Muscle of back (tissue), 3 donors: ENCODE measurements at regions not wholly inside any gene's neighbourhood (a gene's known extent, or its start where the extent isn't known, plus 50 kb on each side); places are given as distances from the start of the nearest gene placed in this dataset.
"Not testable (repeated sequence)": the region's sequence is repeated elsewhere in the genome, so short reads cannot be mapped to it uniquely, and the experiment has no call there.

Source experiments
- DNase-seq, 3 donors: peaks; one replicate each; pipeline versions ENCODE4 v3.0.0 to v3.0.0-alpha.2; 2013

GRCh38 chr11:67805253-67806126 lies 131.1 kb upstream of the ALDH3B2 start:
- DNase-seq: peak; percentile 94 to 98 (median 97)

GRCh38 chr11:67804435-67805252 lies 130.2 kb upstream of the ALDH3B2 start:
- peak in 2 of 3 donors; percentile 26 to 73 for DNase-seq

- not testable (repeated sequence) for DNase-seq
Measured at GRCh38 chr11:67803519-67803918, 129.1 kb upstream of the ALDH3B2 start.

- not testable (repeated sequence) for DNase-seq
Measured at GRCh38 chr11:67803055-67803454, 128.6 kb upstream of the ALDH3B2 start.

GRCh38 chr11:67802623-67803022 lies 128.2 kb upstream of the ALDH3B2 start:
- not testable (repeated sequence) for DNase-seq

GRCh38 chr11:67801397-67801796 lies 127.0 kb upstream of the ALDH3B2 start:
- DNase-seq: not testable (repeated sequence)

GRCh38 chr11:67800591-67800990 lies 126.2 kb upstream of the ALDH3B2 start:
- DNase-seq: not testable (repeated sequence)

- DNase-seq: peak in 1 of 3 donors; percentile 11
Measured at GRCh38 chr11:67799808-67800207, 125.4 kb upstream of the ALDH3B2 start.

- not testable (repeated sequence) for DNase-seq
Measured at GRCh38 chr11:67797726-67798521, 123.5 kb upstream of the ALDH3B2 start.

GRCh38 chr11:67795746-67796145 lies 121.3 kb upstream of the ALDH3B2 start:
- DNase-seq: no peak

- not testable (repeated sequence) for DNase-seq
Measured at GRCh38 chr11:67793750-67794149, 119.3 kb upstream of the ALDH3B2 start.

- DNase-seq: peak in 2 of 3 donors; percentile 24 to 63
Measured at GRCh38 chr11:67792273-67792990, 118.0 kb upstream of the ALDH3B2 start.

- DNase-seq: peak in 1 of 3 donors; percentile 23
Measured at GRCh38 chr11:67791598-67792170, 117.3 kb upstream of the ALDH3B2 start.

- DNase-seq: not testable (repeated sequence)
Measured at GRCh38 chr11:67788341-67788695, 113.9 kb upstream of the ALDH3B2 start.

- not testable (repeated sequence) for DNase-seq
Measured at GRCh38 chr11:67787681-67788340, 113.4 kb upstream of the ALDH3B2 start.

- not testable (repeated sequence) for DNase-seq
Measured at GRCh38 chr11:67781967-67782366, 107.5 kb upstream of the ALDH3B2 start.

- not testable (repeated sequence) for DNase-seq
Measured at GRCh38 chr11:67781506-67781905, 107.1 kb upstream of the ALDH3B2 start.

GRCh38 chr11:67780056-67780455 lies 105.6 kb upstream of the ALDH3B2 start:
- no peak for DNase-seq

- DNase-seq: not testable (repeated sequence)
Measured at GRCh38 chr11:67779189-67779875, 104.9 kb upstream of the ALDH3B2 start.
